GM19239 (cell line): ENCODE measurements at regions not wholly inside any gene's neighbourhood (a gene's known extent, or its start where the extent isn't known, plus 50 kb on each side); places are given as distances from the start of the nearest gene placed in this dataset.

Experiments
- DNase-seq: peaks from one replicate; pipeline ENCODE4 v3.0.0; 2011; ENCODE audit warnings: low spot score; ENCODE audit not compliant: insufficient read length
- FAIRE-seq: peaks from 2 replicates; lab custom pipeline; 2011; peaks lifted over from hg19 to GRCh38; lab: Jason Lieb, UNC

DNA sequence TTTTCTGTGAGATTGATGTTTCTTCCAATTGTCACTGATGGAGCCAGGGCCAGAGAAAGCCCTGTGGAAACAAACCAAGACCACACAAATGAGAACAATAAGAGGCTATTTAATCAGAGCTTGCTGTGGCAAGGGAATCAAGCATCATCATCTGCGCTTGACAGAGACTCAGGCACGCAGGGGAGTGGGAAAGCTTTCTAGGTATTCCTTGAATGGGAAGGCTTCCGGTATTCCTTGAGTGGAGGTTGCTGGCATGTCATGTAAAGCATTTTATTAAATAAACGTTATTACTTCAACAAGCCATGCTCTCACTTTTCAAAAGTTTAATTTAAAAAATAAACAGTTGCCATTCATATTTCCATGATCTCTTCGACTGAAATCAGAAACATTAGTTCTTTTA is 194.6 kb upstream of the SYT4 start:
- DNase-seq (no peak), FAIRE-seq (no peak)

DNA sequence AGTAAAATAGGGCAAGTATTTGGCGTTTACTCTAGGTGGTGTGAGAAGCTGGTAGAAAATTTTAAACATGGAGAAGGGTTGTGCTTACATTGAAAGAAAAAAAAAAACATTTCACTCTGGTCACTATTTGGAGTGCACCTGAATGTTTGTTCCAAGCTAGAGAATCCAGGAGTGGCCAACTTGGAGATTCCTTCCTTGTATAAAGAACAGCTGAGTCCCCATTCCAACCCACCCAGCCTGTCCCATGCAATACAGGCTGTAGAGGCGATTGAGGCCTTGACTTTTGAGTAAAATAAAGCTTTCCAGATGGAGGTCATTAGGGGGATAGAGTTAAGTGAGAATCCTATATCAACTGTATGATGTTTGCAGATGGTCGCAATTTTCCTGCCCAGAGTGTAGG is 203.8 kb upstream of the SYT4 start:
- FAIRE-seq (no peak), DNase-seq (no peak)

DNA sequence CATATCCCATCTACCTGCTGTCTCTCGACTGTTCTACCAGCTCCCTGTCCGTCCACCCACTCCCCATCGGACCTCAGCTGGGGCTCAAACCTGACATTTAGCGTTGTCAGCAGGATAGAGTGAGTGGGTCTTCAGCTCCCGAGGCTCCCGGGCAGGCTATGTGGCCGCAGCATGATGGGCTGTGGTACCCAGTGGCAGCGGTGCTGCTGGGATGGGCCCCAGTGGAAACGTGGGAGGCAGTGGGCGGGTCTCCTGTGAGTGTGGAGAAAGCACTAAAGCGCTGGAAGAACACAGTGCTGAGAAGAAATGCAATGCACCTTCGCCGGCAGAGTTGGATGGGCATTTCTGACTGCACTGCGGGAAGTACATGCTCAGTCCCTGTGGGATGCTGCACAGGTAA is 204.8 kb upstream of the SYT4 start:
- no peak for DNase-seq
- no peak for FAIRE-seq

- DNase-seq: no peak
- FAIRE-seq: no peak
These were observed 205.3 kb upstream of the SYT4 start for GRCh38 chr18:43482600-43482999.

DNA sequence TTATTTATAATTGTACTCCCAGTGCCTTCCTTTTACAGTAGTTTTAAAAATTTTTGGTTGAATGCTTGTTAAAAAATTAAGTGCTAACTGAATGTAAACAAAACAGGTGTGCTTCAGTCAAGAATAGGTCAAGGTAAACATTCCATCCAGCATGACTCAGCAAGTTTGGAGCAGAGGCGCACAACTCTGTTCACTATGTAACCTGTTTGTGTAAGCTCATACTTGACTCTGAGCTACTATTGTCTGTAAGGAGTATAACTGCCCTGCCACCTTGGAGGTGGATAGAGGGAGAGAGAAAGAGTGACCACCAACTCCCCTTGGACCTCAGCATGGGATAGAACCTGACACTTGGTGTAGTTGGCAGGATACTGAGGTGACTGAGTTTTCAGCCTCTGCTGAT is 207.4 kb upstream of the SYT4 start:
- no peak for FAIRE-seq
- DNase-seq: no peak

DNA sequence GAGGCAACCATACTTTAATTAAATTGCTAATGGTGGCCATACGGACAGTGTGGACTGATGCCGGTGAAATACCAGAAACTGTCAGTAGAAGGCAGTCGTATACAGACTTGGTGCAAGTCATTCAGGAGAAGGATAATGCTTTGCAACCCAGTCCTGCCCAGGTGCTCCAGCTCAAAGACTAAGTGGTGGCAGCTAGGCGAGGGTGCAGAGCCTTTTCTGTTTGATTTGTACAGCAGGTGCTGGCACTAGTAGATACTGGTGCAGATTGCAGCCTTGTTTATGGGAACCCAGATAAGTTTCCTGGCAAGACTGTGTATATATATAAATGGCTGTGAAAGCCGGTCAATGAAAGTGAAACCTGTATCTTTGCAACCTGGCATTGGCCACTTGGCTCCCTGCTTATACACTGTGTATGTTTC is 208.3 kb upstream of the SYT4 start:
- no peak for DNase-seq
- no peak for FAIRE-seq

DNA sequence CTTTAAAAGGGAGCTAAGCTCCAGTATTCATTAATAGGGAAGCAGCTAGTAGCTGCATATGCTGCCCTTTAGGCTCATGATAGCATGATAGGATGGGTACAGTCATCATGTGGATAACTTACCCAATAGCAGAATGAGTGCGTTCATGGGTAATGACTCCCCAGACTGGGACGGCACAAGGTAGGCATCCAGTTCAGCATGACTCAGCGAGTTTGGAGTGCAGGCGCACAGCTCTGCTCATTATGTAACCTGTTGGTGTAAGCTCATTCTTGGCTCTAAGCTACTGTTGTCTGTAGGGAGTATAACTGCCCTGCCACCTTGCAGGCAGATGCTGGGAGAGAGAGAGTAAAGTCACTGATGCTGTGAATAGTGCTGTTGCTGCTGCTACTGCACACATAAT is 209.2 kb upstream of the SYT4 start:
- FAIRE-seq (no peak), DNase-seq (no peak)

DNA sequence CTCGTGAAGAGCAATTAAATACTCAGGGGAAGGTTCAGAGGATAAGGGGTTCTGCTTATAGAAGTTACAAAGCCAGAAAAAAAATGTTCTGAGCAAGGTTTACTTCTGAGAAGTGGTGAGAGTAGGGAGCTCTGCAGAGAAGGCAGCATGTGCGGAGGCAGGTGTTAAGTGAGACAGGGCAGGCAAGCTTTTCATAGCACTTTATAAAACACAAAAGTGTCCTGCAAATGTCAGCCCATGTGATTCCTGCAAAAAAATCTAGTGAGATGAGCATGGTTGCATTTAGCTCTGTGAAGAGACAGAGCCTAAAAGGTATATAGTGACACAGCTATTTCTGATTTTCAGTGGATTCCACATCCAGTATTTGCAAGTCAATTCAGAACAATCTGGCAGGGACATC is 223.8 kb upstream of the SYT4 start:
- no peak for FAIRE-seq

DNA sequence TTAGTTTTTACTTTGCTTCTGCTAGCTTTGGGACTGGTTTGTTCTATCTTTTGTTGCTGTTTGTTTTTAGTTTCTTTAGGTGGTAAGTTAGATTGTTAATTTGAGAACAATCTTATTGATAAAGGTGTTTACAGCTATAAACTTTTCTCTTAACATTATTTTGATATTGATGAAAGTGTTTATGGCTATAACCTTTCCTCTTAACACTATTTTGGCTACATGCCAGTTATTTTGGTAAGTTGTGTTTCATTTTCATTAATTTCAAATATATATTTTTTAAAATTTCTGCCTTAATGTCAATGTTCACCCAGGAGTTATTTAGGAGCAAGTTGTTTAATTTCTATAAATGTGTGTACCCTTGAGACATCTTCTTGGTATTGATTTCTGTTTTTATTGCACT is 229.6 kb upstream of the SYT4 start:
- FAIRE-seq (no peak), DNase-seq (no peak)

More for the DNA sequence above, 223.8 kb upstream of the SYT4 start:
- DNase-seq: no peak

DNA sequence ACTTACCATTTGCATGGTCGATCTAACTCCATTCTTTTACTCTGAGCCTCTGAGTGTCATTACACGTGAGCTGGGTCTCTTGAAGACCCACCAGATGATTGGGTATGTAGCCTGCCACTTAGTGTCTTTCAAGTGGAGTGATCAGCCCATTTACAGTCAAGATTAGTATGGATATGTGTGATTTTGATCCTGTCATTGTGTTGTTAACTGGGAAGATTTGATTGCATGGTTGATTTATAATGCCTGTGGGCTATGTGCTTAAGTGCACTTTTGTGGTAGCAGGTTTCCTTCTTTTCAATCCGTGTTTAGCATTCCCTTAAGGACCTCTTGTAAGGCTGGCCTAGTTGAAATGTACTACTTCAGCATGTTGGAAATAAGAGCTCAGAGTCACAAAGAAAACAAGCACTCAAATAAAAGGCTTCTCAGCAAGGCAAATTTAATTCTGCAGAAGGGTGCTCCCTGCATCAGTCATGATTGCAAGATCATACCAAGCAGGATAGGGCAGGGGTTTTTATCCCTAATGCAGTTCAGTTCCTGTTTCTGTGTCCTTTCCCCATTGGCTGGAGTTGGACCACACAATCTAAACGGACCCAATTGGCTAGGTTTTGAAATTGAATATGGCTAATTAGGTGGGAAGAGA is 230.7 kb upstream of the SYT4 start:
- FAIRE-seq (no peak), DNase-seq (no peak)

GRCh38 chr18:43514747-43515146 is 237.5 kb upstream of the SYT4 start:
- DNase-seq: no peak
- no peak for FAIRE-seq

GRCh38 chr18:43515481-43515880 is 238.2 kb upstream of the SYT4 start:
- FAIRE-seq (no peak), DNase-seq (no peak)

DNA sequence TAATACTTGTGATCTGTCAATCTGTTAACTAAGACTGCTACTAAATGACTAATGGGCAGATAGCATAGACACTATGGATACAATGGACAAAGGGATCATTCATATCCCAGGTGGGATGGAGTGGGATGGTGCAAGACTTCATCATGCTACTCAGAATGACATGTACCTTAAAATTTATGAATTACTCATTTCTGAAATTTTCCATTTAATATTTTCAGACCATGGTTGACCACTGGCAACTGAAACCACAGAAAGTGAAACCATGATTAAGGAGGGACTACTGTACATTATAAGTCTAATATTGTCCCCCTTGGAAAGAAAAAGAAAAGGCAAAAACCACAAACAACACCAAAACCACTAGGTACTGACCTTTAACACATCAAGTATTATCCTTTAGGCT is 247.0 kb upstream of the SYT4 start:
- DNase-seq (no peak), FAIRE-seq (no peak)

GRCh38 chr18:43525169-43525568 is 247.9 kb upstream of the SYT4 start:
- no peak for DNase-seq
- FAIRE-seq: no peak

- DNase-seq (no peak), FAIRE-seq (no peak)
These were observed 249.3 kb upstream of the SYT4 start for GRCh38 chr18:43526426-43527145.

- DNase-seq (no peak), FAIRE-seq (no peak)
These were observed 254.1 kb upstream of the SYT4 start for GRCh38 chr18:43531438-43531837.

GRCh38 chr18:43533371-43533770 is 256.1 kb upstream of the SYT4 start:
- DNase-seq (no peak), FAIRE-seq (no peak)

GRCh38 chr18:43534511-43534910 is 257.2 kb upstream of the SYT4 start:
- no peak for DNase-seq
- FAIRE-seq: no peak

- no peak for FAIRE-seq
These were observed 262.6 kb upstream of the SYT4 start for GRCh38 chr18:43539862-43540261.

DNA sequence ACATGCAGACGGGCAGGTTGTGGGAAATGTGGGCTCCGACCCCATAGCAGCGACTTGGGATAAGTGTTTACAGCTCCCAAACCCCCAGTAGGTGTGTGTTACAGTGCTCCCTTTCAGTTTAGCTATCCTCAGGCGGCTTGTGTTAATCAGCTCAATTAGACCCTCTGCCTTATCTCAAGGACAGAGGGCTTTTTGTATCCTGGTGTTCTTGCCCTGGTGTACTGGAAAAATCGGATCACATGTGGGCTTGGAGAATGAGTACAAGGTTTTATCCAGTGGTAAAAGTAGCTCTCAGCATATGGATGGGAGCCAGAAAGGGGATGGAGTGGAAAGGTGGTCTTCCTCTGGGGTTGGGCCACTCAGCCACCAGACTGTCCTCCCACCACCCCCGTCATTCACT is 264.7 kb upstream of the SYT4 start:
- FAIRE-seq (no peak), DNase-seq (no peak)

More at GRCh38 chr18:43539862-43540261, 262.6 kb upstream of the SYT4 start:
- DNase-seq: no peak

DNA sequence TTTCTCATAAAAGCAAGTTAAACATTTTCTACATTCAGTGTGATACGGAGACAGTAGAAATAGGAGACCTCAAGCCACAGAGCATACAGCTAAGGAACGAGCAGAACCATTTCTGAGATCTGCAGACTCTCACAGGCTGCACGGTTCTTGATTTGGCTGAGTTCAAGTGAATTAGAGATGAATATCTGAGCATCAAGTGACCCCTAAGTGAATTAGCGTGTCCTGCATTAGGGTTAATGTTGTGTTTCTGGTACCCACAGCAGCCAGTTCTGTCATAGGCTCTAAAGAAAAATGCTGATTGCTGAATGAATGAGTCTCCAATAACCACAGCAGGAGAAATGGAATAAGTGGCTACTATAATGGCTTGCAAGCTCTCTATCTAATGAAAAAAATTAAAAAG is 265.9 kb upstream of the SYT4 start:
- DNase-seq (no peak), FAIRE-seq (no peak)

DNA sequence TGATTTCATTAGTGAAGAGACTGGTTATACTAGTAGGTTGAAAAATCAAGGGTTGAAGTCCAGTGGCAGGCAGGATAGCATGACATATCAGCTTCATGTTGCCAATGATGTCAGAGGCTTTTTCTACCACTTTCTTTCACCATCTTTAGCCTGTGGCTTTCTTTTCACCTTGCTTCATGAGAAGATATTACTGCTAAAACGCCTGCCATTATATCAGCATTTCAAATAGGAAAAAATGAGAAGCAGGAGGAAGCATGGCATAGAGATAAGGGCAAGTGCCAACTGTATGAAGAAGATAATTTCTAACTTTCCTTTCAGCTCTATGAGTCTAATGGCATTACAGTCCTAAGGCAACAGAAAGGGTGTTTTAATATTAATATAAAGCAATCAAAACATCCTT is 270.2 kb upstream of the SYT4 start:
- no peak for FAIRE-seq
- DNase-seq: no peak
